Ramos (cell line): ENCODE measurements at regions not wholly inside any gene's neighbourhood (a gene's known extent, or its start where the extent isn't known, plus 50 kb on each side); places are given as distances from the start of the nearest gene placed in this dataset.
"Not testable (repeated sequence)": the region's sequence is repeated elsewhere in the genome, so short reads cannot be mapped to it uniquely, and the experiment has no call there.

Experiments
- in situ Hi-C: fragments of 300-500 bp; cut with MboI; formaldehyde crosslinking; loops from one replicate; pipeline ENCODE4 v1.14.3; 2022; ENCODE audit warnings: low sequenced_read_pairs; ENCODE audit not compliant: unreplicated experiment

DNA sequence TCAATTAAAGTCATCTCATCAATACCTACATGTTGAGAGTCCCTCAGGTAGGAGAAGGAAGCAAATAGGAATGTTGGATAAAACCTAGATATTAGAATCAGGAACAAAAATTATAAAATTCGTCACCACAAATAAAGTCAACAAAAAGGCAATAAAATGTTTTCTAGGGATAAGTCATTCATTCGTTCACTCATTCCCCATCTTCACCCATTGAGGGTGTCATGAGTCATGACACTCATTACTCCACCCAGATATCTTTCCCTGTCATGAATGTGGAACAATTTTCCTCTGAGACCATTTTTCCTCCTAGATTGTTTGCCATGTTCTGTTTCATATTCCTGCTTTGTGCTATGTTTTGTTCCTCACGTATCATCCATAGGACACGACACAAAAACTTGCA is 50.9 kb upstream of the OLIG3 start:
- in situ Hi-C loops: no loop called here

GRCh38 chr6:137547186-137547585 is 53.0 kb upstream of the OLIG3 start:
- in situ Hi-C loops: no loop called here

- in situ Hi-C loops: no loop called here
These were observed 53.4 kb upstream of the OLIG3 start for GRCh38 chr6:137547601-137548000.

DNA sequence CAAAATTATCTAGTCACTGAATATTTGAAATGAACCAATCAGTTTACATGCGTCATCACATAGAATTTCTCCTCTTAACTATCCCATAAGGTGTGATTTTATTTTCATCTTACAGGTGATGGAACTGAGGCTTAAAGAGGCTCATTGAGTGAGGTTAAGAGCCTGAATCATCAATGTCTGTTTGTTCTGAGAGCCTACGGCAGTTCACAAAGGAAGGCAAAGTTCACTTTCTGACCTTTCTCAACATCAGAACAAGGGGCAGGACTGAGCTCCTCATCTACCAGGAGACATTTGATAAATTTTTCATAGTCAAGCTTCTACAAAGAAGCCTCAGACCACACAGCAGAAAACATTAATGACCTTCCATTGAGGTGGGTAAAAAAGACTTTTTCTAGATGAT is 54.9 kb upstream of the OLIG3 start:
- in situ Hi-C loops: no loop called here

DNA sequence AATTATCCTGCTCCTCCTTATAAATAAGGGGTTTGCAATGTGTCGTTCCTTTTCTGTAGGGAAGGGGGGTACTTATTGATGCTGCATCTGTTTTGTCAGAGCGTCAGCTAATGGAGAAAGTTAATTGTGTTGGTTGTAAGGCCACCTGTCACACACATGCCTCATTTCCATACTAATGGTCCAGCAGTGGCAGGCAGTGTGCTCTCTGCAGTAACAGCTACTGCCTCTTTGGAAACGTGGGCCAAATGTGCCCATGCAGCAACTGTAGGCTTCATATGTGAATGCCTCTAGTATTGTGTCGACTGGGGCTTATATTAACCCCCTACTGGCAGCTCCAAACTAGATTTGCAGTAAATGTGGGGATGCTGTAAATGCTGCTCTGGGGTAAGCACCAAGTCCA is 56.3 kb upstream of the OLIG3 start:
- in situ Hi-C loops: no loop called here

GRCh38 chr6:137552146-137552545 is 58.0 kb upstream of the OLIG3 start:
- in situ Hi-C loops: no loop called here

- in situ Hi-C loops: no loop called here
These were observed 58.6 kb upstream of the OLIG3 start for GRCh38 chr6:137552809-137553208.

- in situ Hi-C loops: not testable (repeated sequence)
These were observed 65.5 kb upstream of the OLIG3 start for GRCh38 chr6:137559521-137560183.

GRCh38 chr6:137560184-137560563 is 66.0 kb upstream of the OLIG3 start:
- in situ Hi-C loops: no loop called here

- in situ Hi-C loops: no loop called here
These were observed 73.9 kb upstream of the OLIG3 start for GRCh38 chr6:137568067-137568466.

GRCh38 chr6:137570393-137570792 is 76.2 kb upstream of the OLIG3 start:
- in situ Hi-C loops: no loop called here

GRCh38 chr6:137571854-137572253 is 77.7 kb upstream of the OLIG3 start:
- in situ Hi-C loops: no loop called here

- in situ Hi-C loops: no loop called here
These were observed 79.5 kb upstream of the OLIG3 start for GRCh38 chr6:137573739-137574138.

DNA sequence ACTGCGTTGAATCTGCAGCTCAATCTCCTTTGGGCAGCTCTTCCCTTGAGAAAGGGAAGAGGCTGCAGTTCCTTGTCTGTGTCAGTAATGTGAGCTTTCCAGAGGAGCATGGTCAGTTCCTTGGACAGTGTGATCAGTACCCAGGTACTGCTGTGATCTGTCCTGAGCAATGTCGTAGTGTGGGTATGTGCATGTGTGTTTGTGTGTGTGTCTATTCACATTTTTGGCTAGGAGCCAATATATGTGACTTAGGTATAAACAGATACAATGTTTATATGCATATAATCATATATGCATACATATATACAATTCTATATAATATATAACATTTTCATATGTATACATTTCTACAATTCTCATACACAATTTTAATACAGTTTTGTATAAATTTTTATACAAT is 85.4 kb upstream of the OLIG3 start:
- in situ Hi-C loops: no loop called here

DNA sequence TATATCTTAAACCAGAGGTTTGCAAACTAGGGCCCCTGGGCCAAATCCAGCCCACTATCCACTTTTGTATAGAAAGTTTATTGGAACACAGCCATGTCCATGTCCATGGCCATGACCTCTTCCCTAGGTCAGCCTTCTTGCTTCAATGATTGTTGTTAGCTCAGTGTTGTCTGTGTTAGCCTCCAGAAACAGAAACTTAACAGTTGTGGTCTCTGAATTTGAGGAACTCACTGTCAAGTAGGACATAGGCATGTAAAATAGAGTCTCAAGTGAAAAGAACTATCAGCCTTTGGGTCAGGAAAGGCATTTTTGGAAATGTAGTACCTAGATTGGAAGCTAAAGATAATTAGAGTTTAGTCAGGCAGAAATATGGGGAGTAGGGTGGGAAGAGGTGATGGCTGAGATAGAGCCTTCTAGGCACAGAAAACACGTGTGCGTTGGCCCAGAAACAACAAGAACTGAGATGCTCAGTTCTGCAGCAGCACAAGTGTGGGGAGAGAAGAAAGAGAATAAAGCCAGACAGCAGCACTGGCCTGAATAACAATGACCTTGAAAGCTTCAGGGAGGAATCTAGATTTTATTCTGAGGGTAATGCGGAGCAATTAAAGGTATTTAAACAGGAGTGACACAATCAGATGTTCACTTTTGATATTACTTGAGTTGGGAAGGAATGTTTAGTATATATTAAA is 87.0 kb upstream of the OLIG3 start:
- in situ Hi-C loops: no loop called here

DNA sequence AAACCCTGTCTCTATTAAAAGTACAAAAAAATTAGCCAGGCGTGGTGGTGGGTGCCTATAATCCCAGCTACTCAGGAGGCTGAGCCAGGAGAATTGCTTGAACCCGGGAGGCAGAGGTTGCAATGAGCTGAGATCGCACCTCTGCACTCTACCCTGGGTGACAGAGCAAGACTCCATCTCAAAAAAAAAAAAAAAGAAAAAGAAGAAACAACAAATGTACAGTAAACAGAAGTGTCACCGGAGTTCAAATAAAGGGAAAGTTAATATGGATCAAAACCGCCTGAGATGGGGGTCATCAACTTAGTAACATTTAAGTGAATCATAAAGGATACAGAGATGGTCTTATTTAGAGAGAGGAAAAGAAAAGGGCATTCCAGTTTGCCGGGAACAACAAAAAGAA is 89.3 kb upstream of the OLIG3 start:
- in situ Hi-C loops: not testable (repeated sequence)

DNA sequence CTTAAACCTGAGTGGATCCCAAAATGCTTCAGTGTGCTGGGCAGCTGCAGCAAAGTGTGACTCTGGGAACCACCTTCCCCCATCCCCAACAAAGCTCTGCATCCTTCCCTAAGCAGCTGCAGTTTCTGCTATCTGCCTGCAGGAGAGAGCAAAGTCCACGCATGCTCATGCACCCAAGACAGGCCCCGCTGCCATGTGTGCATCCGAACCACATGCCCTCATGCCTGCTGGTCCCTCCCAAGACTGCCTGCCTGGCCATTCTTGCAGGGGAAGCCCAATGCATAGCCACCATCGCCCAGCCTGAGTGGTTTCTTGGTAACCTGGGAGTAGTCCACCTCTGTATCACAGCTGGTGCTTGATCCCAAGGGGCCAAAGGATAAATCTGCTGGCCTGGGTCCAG is 94.3 kb upstream of the OLIG3 start:
- in situ Hi-C loops: no loop called here

- in situ Hi-C loops: no loop called here
These were observed 95.1 kb upstream of the OLIG3 start for GRCh38 chr6:137589067-137589848.

- in situ Hi-C loops: no loop called here
These were observed 96.5 kb upstream of the OLIG3 start for GRCh38 chr6:137590684-137591083.

- in situ Hi-C loops: no loop called here
These were observed 107.3 kb upstream of the OLIG3 start for GRCh38 chr6:137601471-137601870.
